ENCODE measurements at regions not wholly inside any gene's neighbourhood (a gene's known extent, or its start where the extent isn't known, plus 50 kb on each side); places are given as distances from the start of the nearest gene placed in this dataset.

- DNase-seq: no peak
Measured at GRCh38 chr3:30498587-30498967, 107.8 kb upstream of the TGFBR2 start.

GRCh38 chr3:30500666-30501399 lies 105.6 kb upstream of the TGFBR2 start:
- no peak for DNase-seq

DNA sequence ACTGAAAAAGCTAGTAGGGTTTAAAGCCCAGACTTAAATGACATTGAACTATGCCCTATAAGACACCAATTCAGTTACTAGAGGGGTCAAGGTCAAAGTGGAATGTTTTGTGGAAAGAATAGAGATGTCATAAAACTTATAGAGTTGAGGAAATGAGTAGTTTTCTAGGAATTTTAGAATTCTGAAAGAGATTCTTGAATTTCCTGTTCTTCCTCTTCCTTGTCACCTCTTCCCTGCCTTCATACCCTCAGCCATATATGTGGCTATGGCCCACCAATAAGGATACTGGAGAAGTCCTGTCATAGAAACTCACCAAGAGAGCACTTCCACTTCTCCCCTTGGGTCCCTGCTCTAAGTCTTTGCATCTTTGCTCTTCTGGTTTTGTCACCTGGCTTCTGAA lies 104.9 kb upstream of the TGFBR2 start:
- no peak for DNase-seq

DNA sequence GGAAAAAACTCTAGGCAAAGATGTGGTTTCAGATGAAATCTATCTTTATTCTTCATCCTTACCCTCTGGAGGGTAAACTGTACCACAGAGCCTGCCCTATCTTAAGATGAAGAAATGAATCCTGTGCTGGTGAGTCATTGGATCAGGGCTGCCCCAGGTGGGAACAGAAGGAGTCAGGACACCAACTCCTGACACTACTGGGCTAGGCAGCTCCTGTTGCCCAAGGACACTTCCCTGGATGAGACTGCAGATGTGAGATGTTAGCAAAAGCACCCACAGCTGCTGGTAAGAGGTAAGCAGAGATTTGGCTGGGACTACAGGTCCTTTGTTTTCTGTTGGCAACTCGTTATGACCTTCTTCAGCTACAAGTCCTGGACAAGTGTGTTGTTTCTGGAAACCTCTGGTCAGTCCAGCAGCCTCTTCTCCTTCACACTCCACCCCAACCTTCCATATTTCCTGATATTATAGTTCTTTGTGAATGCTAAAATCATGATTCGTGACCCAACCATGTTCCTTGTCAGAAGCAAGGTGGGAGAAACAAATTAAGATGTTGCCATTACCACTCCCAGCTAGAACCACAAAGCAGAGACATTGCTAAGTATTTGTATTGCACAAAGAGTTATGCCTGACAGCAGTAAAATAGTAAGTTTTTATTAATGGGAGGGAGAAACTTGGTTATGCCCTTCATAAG lies 104.2 kb upstream of the TGFBR2 start:
- DNase-seq: no peak

DNA sequence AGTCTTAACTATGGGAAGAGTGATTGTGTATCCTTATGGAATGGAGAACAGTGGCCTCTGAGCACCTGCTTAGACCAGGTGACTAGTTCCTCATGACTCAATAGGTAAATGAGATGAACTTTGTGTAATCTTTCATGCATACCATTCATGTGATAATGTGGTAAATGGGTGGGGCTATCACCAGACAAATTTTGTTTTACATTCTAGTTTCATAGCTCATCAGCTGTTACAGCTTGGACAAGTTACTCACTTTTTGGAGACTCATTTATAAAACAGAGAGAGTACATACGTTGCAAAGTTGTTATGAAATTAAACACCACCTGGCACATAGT lies 103.7 kb upstream of the TGFBR2 start:
- DNase-seq: no peak

- no peak for DNase-seq
Measured at GRCh38 chr3:30503446-30503845, 103.0 kb upstream of the TGFBR2 start.

DNA sequence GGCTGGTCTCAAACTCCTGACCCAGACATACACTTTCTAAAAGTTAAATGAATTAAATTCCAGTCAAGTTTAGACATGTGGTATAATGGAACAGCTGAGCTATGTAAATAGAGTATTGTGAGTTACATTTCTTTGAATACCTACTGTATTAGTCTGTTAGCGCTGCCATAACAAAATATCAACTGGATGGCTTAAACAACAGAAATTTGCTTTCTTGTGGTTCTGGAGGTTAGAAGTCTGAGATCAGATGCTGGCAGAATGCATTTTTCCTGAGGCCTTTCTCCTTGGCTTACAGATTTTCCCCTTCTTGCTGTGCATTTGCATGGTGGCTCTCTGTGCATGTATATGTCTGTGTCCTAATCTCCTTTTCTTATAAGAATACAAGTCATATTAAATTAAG lies 101.5 kb upstream of the TGFBR2 start:
- no peak for DNase-seq

DNA sequence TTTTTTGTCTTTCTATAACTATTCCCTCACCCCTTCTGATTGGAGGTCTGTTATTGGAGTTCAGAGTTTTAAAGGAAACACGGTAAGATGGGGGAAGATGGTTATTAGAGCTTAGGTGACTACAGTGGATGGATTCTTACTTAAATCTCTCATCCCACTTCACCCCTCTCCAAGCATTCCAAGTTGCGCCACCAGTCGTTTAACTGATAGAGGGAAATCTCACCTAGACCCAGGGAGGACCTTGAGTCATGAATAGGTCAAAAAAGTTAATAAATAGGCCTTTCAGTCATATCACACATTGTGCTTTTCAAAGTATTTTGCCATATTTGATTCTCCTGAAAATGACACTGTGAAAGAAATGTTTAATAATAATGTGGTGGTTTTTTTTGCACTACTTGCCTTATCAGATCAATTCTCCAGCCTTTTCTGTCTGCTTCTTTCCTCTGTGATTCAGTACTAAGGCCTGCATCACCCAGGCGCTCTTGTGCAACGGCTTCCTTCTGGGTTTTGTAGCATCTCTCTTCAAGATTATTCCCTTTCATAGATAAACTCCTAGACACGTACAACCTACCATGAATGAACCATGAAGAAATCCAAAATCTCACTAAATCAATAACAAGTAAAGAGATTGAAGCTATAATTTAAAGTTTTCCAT lies 100.4 kb upstream of the TGFBR2 start:
- DNase-seq: no peak

- peak; percentile 91 for DNase-seq
Measured at GRCh38 chr3:30508339-30508738, 98.1 kb upstream of the TGFBR2 start.

GRCh38 chr3:30510596-30510995 lies 95.8 kb upstream of the TGFBR2 start:
- DNase-seq: peak; percentile 22

DNA sequence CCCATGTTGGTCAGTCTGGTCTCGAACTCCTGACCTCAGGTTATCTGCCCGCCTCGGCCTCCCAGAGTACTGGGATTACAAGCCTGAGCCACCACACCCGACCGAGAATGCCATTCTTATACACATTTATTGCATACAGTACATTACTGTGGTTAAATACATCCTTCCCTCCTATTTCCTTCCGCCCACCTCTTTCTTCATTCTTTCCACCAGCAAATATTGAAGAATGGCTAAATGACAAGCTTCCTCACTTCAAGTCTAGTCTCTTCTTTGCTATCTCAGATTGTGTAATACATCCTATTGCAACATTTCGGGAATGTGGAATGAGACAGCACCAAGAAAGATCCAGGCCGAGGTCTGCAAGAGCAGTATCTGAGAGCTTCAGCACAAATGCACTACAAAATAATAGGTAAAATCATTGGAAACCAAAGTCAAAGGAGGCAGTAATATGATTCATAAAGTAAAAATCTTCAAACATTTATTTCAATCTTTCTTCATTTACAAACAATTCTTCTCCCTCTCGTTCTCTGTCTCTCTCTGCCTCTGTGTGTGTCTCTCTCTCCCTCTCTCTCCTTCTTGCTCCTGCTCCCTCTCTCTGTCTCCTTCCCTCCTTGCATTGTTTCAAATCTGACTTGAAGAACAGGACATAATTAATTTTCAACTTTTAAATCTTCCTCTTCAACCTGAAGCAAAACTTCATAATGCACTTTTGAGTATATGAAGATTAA lies 94.7 kb upstream of the TGFBR2 start:
- peak; percentile 66 for DNase-seq

DNA sequence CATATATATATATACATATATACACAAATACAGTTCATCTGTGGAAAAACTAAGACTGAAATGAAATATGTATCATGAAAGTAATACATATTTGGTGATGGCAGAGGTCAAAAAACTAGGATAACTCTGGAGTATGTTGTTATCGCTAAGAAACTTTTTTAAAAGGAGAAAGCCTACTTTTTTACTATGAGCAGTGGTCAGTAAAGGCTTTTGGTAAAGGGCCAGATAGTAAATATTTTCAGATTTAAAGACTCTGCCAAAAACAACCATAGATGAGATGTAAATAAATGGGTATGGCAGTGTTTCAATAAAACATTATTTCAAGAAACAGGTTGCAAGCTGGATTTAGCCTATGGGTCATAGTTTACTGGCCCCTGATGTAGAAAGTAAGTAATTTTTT lies 93.8 kb upstream of the TGFBR2 start:
- DNase-seq: no peak

DNA sequence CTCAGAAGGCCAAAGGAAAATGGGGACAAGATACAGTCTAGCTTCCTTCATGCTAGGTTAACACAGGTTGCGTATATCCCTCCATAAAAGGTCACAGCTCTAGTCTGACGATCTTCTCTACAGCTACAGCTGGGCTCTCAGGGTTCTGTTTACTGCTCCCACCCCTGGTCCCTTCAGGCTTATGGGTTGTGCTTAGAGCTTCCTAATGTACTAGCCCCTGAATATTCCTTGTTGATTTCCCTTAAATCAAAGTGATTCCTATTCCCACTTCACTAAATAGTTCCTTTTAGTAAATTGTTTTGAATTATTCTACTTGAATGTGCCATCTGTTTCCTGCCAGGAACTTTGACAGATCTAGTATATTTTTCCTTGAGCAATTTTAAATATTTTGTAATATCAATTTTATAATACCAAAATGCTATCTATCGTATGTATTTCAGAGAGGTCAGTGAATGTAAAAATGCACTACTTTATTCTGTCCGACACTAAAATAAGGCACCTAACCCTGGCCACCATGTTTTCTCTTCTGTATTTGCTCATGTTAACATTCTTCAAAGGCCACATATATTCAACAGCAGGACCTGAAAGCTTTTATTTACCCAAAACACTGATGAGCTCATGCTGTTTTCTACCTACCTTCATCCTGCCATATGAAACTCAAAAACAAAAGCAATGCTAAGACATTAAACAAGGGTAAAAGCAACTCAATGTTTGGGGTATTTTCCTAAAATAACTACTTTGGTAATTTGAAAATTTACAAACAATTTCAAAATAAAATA lies 92.8 kb upstream of the TGFBR2 start:
- no peak for DNase-seq

DNA sequence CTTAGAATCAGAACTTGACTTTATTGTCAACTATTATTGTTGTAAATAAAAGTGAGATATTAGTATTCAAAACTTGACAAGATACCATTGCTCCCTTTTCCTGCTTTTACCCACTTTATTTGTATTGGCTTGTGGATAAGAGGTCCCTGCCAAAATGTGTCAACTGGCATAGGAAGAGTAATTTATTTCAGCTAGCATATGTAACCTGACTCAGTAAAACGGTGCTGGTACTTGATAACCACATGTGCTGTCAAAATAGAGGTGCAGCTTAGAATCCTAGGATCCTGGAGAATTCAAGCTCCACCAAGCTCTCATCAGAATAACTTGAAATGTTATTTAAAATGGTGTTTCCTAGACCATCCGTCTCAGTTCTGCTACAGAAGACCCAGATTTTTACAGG lies 90.2 kb upstream of the TGFBR2 start:
- no peak for DNase-seq

- DNase-seq: peak; percentile 94
Measured at GRCh38 chr3:30518181-30518864, 88.1 kb upstream of the TGFBR2 start.

GRCh38 chr3:30518872-30519271 lies 87.5 kb upstream of the TGFBR2 start:
- no peak for DNase-seq

- DNase-seq: peak; percentile 37
Measured at GRCh38 chr3:30520699-30521098, 85.7 kb upstream of the TGFBR2 start.

GRCh38 chr3:30521156-30521715 lies 85.2 kb upstream of the TGFBR2 start:
- no peak for DNase-seq

DNA sequence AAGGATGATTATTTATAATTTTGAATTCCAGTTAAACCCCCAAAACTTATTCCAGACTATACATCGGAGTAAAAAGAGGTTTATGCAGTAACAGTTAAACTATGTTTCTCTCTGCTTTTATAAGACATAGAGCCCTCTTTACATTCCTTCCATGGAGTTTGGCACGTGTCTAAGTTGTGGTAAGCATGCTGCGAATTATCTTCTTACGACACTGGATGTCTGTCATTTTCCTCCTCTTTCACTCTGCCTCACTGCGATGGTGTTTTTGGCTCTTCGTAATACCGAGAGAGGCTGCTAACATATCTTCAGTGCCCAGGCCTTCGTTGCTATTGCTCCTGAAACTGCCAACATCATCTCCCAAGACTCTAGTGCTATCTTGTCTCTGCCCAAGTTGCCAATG lies 83.9 kb upstream of the TGFBR2 start:
- no peak for DNase-seq

GRCh38 chr3:30523366-30523765 lies 83.0 kb upstream of the TGFBR2 start:
- no peak for DNase-seq

DNA sequence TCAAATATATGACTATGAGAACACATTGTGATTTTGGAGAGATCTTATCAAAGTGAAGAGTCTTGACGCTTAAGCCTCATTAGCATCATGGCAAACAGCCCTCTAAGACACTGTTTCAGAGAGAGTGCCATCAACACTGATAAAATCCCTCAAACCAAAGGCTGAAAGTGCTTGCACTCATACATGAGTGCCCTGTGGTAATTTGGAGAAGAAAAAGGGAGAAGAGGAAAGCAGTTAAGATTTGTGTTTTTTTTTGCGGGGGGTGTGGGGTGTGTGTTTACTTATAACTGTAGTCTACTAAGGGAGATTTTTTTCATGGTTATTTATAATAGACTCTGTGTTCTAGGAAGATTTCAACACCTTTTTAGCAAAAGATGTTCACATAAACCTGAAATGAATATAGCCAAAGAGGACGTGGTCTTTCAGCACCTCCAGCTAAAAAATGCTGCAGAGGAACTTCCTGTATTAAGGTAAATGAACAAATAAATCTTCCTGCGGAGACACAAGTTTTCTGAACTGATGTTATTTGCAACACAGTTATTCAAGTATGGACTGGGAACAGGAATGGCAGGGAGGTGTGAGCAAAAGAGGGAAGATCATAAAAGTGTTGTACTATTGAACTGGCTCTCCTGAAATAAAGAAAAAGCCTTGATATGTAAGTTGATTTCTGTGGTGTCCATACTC lies 81.9 kb upstream of the TGFBR2 start:
- DNase-seq: no peak
